ENCODE measurements at regions not wholly inside any gene's neighbourhood (a gene's known extent, or its start where the extent isn't known, plus 50 kb on each side); places are given as distances from the start of the nearest gene placed in this dataset.

DNA sequence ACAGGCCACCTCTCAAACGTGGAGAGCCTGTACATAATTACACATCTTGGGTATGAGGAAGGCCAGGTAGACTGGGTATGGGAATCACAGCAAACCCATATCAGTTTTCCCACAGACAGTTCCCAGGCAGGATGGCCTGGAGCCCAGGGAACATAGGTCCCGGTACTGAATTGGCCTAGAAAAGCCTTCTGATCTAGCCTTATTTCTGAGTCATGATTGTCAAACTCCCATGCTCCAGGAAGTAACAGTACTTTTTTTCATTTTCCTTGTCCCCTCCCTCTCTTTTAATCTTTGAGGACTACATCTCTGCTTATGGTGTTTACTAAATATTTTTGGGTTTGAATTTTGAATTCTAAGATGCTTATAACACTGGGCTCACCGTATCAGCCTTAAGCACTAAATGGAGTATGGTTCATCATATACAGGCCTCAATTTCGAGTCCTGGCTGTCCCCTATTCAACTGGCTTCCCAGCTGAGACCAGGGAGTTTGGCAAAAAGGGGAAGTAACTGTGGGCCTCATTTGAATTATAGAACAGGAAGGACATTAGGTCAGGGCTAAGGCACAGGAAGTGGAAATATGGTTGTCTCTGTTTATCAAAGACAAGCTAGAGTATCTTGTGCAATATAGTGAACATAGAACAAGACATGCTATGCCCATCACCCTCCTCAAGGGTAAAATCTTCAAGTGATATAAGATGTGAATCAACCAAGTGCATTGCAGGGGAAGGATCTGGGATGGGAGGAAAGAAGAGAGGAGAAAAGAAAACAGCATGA, 494.6 kb downstream of the NTRK3 start:
- TF ChIP-seq CTCF (IDR thresholded peaks at IDR 0.05; ENCODE audit: poor library complexity, severe bottlenecking) (no peak), EZH2 (IDR thresholded peaks at IDR 0.05; ENCODE audit: borderline replicate concordance, insufficient read depth, low read length, poor library complexity, severe bottlenecking) (no peak), TAF1 (IDR thresholded peaks at IDR 0.05; ENCODE audit: low read depth) (no peak), EP300 (conservative IDR thresholded peaks at IDR 0.05; ENCODE audit: poor library complexity, severe bottlenecking) (no peak), RAD21 (conservative IDR thresholded peaks at IDR 0.05) (no peak), POLR2AphosphoS5 (IDR thresholded peaks at IDR 0.05) (no peak), SMC3 (conservative IDR thresholded peaks at IDR 0.05; ENCODE audit: poor library complexity) (no peak), MXI1 (conservative IDR thresholded peaks at IDR 0.05; ENCODE audit: poor library complexity, severe bottlenecking) (no peak)
- TF ChIP-seq, protein P1, sequence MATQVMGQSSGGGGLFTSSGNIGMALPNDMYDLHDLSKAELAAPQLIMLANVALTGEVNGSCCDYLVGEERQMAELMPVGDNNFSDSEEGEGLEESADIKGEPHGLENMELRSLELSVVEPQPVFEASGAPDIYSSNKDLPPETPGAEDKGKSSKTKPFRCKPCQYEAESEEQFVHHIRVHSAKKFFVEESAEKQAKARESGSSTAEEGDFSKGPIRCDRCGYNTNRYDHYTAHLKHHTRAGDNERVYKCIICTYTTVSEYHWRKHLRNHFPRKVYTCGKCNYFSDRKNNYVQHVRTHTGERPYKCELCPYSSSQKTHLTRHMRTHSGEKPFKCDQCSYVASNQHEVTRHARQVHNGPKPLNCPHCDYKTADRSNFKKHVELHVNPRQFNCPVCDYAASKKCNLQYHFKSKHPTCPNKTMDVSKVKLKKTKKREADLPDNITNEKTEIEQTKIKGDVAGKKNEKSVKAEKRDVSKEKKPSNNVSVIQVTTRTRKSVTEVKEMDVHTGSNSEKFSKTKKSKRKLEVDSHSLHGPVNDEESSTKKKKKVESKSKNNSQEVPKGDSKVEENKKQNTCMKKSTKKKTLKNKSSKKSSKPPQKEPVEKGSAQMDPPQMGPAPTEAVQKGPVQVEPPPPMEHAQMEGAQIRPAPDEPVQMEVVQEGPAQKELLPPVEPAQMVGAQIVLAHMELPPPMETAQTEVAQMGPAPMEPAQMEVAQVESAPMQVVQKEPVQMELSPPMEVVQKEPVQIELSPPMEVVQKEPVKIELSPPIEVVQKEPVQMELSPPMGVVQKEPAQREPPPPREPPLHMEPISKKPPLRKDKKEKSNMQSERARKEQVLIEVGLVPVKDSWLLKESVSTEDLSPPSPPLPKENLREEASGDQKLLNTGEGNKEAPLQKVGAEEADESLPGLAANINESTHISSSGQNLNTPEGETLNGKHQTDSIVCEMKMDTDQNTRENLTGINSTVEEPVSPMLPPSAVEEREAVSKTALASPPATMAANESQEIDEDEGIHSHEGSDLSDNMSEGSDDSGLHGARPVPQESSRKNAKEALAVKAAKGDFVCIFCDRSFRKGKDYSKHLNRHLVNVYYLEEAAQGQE (IDR thresholded peaks at IDR 0.05; ENCODE audit: borderline replicate concordance), result no peak

Measured in neural cell (in vitro differentiated cells).